Loucy (cell line): ENCODE measurements at regions not wholly inside any gene's neighbourhood (a gene's known extent, or its start where the extent isn't known, plus 50 kb on each side); places are given as distances from the start of the nearest gene placed in this dataset.
A peak's percentile ranks its signal among the peaks of the same experiment; 100 is the strongest.

Experiments
- H2AFZ ChIP-seq: fragments of 200-600 bp; sonication (generic); 2 replicates; pipeline ENCODE4 v1.6.0; 2016; ENCODE audit warnings: antibody characterized with exemption, mild to moderate bottlenecking, low read length, moderate library complexity
- H3F3A ChIP-seq: fragments of 200-600 bp; 2 replicates; pipeline ENCODE4 v1.6.0; 2016; ENCODE audit warnings: antibody characterized with exemption, low read depth, mild to moderate bottlenecking
- H3K27me3 ChIP-seq: fragments of 200-600 bp; sonication (generic); 2 replicates; pipeline ENCODE4 v1.6.1; 2014; ENCODE audit warnings: low read length, mild to moderate bottlenecking; ENCODE audit not compliant: insufficient read depth, poor library complexity, severe bottlenecking
- H3K36me3 ChIP-seq: fragments of 200-600 bp; sonication (generic); 2 replicates; pipeline ENCODE4 v1.6.1; 2016; ENCODE audit warnings: low read length; ENCODE audit not compliant: insufficient read depth
- H3K4me1 ChIP-seq: fragments of 200-600 bp; sonication (generic); 2 replicates; pipeline ENCODE4 v1.5.1; 2014; ENCODE audit warnings: low read length, mild to moderate bottlenecking; ENCODE audit not compliant: insufficient read depth, poor library complexity, severe bottlenecking
- H3K4me2 ChIP-seq: fragments of 200-600 bp; sonication (generic); 2 replicates; pipeline ENCODE4 v1.6.0; 2014; ENCODE audit warnings: antibody characterized with exemption, low read length, low read depth, mild to moderate bottlenecking; ENCODE audit not compliant: poor library complexity, severe bottlenecking
- H3K4me3 ChIP-seq: fragments of 200-600 bp; sonication (generic); 2 replicates; pipeline ENCODE4 v1.5.1; 2014; ENCODE audit warnings: low read length, mild to moderate bottlenecking, mixed read lengths; ENCODE audit not compliant: poor library complexity, severe bottlenecking
- H3K79me2 ChIP-seq: fragments of 200-600 bp; sonication (generic); 2 replicates; pipeline ENCODE4 v1.6.1; 2014; ENCODE audit warnings: low read length; ENCODE audit not compliant: insufficient read depth
- H3K9ac ChIP-seq: fragments of 200-600 bp; sonication (generic); 2 replicates; pipeline ENCODE4 v1.6.0; 2014; ENCODE audit warnings: mild to moderate bottlenecking, low read depth, low read length, moderate library complexity; ENCODE audit not compliant: poor library complexity, severe bottlenecking
- H3K9me2 ChIP-seq: fragments of 200-600 bp; sonication (generic); replicated peaks from 2 replicates; pipeline ENCODE4 v1.6.1; 2016; ENCODE audit warnings: low read depth, low read length, mixed read lengths
- H3K9me3 ChIP-seq: fragments of 200-600 bp; sonication (generic); 2 replicates; pipeline ENCODE4 v1.6.1; 2014; ENCODE audit warnings: mild to moderate bottlenecking, antibody characterized with exemption, low read length, low read depth; ENCODE audit not compliant: insufficient read depth
- H4K20me1 ChIP-seq: fragments of 200-600 bp; sonication (generic); 2 replicates; pipeline ENCODE4 v1.6.0; 2014; ENCODE audit warnings: antibody characterized with exemption, low read length, mild to moderate bottlenecking; ENCODE audit not compliant: insufficient read depth, poor library complexity, severe bottlenecking
- EZH2phosphoT487 ChIP-seq: fragments of 200-600 bp; IDR thresholded peaks from 2 replicates; pipeline ENCODE4 v1.6.1; 2018; ENCODE audit warnings: antibody characterized with exemption, mild to moderate bottlenecking, moderate library complexity, borderline replicate concordance
- TF ChIP-seq, protein P1 (sequence below): fragments of 200-600 bp; sonication (generic); conservative IDR thresholded peaks from 2 replicates; pipeline ENCODE4 v1.5.1; 2014; ENCODE audit warnings: mild to moderate bottlenecking, antibody characterized with exemption, low read length

DNA sequence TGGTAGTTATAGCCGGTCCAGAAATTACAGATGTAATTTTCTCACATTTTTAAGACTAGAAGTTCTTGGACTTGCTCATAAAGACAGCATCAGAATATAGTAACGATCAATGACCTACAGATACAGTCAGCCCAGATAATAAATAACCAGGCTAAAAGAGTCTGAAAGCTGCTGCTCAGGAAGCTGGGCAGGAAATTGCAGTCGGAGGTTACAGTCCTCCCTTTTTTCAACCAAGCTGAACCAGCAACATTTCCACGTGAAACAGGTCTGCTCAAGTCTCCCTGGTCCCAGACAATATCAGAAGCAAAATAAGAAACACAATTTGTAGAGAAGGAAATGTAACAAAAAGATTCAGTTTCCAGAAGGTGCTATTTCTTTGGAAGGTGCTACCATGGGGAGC, 457.4 kb downstream of the SIPA1L2 start:
- Histone ChIP-seq H3F3A (no peaks in the 10 kb centered on the region), H3K4me2 (peak overlapping the region; percentile 61)
- TF ChIP-seq EZH2phosphoT487, result no peak
- TF ChIP-seq, protein P1, sequence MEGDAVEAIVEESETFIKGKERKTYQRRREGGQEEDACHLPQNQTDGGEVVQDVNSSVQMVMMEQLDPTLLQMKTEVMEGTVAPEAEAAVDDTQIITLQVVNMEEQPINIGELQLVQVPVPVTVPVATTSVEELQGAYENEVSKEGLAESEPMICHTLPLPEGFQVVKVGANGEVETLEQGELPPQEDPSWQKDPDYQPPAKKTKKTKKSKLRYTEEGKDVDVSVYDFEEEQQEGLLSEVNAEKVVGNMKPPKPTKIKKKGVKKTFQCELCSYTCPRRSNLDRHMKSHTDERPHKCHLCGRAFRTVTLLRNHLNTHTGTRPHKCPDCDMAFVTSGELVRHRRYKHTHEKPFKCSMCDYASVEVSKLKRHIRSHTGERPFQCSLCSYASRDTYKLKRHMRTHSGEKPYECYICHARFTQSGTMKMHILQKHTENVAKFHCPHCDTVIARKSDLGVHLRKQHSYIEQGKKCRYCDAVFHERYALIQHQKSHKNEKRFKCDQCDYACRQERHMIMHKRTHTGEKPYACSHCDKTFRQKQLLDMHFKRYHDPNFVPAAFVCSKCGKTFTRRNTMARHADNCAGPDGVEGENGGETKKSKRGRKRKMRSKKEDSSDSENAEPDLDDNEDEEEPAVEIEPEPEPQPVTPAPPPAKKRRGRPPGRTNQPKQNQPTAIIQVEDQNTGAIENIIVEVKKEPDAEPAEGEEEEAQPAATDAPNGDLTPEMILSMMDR, result no peak

DNA sequence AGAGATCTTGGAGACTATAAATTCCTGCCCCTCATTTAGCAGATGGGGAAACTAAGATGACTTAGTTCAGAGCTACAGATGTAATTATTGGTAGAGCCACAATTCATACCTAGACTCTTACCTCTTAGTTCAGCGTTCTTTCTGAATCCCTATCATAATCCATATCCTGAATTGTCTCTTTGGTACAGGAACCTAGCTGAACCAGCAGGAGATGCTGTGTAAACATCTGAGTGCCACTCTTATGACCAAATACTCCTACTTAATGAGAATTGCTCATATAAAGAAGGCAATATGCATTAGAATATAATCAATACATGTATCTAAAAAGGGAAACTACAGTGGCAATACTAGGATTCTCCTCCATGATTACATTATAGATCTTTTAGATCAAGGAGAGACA, 459.0 kb downstream of the SIPA1L2 start:
- Histone ChIP-seq H3K4me2 (no peak overlapping the region), H3K27me3 (no peaks in the 10 kb centered on the region), H4K20me1 (no peaks in the 10 kb centered on the region), H3K9ac (no peak overlapping the region), H3K79me2 (no peaks in the 10 kb centered on the region), H3K9me3 (no peaks in the 10 kb centered on the region), H3F3A (no peaks in the 10 kb centered on the region), H2AFZ (no peak overlapping the region), H3K4me3 (no peak overlapping the region), H3K9me2 (no peaks in the 10 kb centered on the region), H3K4me1 (peaks cover 11% of the 10 kb centered on the region), H3K36me3 (no peaks in the 10 kb centered on the region)
- no peak for TF ChIP-seq EZH2phosphoT487
- TF ChIP-seq, protein P1, result peak; percentile 26; the same call in 1 of the 2 replicates

More for the DNA sequence above, 457.4 kb downstream of the SIPA1L2 start:
- H3K9me2 ChIP-seq, result no peaks in the 10 kb centered on the region
- no peaks in the 10 kb centered on the region for H3K36me3 ChIP-seq
- peak overlapping the region; percentile 74 for H2AFZ ChIP-seq
- H3K79me2 ChIP-seq, result no peaks in the 10 kb centered on the region
- no peaks in the 10 kb centered on the region for H3K27me3 ChIP-seq
- H3K4me3 ChIP-seq, result peak overlapping the region; percentile 16
- H4K20me1 ChIP-seq, result no peaks in the 10 kb centered on the region
- peaks cover 11% of the 10 kb centered on the region for H3K4me1 ChIP-seq
- no peaks in the 10 kb centered on the region for H3K9me3 ChIP-seq
- no peak overlapping the region for H3K9ac ChIP-seq

DNA sequence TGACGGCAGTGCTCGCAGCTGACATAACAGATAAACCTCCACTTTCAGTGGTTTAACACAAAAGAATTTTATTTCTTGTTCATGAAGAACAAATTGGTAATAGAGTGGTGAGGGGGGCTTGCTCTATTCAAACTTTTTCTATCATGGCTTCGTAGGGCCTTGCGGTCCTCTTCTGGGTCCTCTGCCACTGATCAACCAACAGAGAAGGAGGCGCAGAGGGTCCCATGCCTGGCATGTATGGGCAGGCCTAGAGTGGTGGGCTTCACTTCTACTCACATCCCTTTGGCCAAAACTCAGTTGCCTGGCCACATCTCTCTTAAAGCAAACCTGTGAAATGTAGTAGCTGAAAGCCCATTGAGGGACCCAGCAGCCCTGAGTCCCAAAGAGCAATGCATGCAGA, 460.5 kb downstream of the SIPA1L2 start:
- H3K9me2 ChIP-seq, result no peaks in the 10 kb centered on the region
- no peaks in the 10 kb centered on the region for H3K27me3 ChIP-seq
- H3K4me3 ChIP-seq, result no peak overlapping the region
- H3K36me3 ChIP-seq, result no peaks in the 10 kb centered on the region
- TF ChIP-seq, protein P1, result no peak
- TF ChIP-seq EZH2phosphoT487, result no peak
- H2AFZ ChIP-seq, result no peak overlapping the region
- no peaks in the 10 kb centered on the region for H4K20me1 ChIP-seq
- H3F3A ChIP-seq, result no peaks in the 10 kb centered on the region
- no peak overlapping the region for H3K4me2 ChIP-seq
- no peaks in the 10 kb centered on the region for H3K79me2 ChIP-seq
- peaks cover 11% of the 10 kb centered on the region for H3K4me1 ChIP-seq
- H3K9me3 ChIP-seq, result no peaks in the 10 kb centered on the region
- H3K9ac ChIP-seq, result no peak overlapping the region
